ENCODE measurements at regions not wholly inside any gene's neighbourhood (a gene's known extent, or its start where the extent isn't known, plus 50 kb on each side); places are given as distances from the start of the nearest gene placed in this dataset.

DNA sequence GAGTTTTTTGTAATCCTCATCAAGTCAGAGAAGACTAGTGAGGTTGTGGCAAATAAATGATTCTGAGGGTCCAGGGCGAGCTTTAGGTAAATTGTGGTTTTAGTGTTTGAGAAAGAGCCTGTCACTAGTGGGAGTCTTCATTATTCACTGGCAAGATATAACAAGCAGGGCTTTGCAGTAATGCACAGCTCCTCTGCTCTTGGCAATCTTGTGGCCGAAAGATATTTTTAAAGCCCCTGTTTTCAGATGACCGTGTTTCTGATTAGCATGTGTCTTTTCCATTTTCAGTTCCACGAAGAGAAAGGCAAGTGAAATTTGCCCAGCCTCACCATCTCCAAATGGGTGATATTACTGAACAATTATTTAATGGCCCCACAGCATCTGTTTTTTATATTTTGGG is 154.0 kb upstream of the BCL6 start:
- TF ChIP-seq, protein P1, sequence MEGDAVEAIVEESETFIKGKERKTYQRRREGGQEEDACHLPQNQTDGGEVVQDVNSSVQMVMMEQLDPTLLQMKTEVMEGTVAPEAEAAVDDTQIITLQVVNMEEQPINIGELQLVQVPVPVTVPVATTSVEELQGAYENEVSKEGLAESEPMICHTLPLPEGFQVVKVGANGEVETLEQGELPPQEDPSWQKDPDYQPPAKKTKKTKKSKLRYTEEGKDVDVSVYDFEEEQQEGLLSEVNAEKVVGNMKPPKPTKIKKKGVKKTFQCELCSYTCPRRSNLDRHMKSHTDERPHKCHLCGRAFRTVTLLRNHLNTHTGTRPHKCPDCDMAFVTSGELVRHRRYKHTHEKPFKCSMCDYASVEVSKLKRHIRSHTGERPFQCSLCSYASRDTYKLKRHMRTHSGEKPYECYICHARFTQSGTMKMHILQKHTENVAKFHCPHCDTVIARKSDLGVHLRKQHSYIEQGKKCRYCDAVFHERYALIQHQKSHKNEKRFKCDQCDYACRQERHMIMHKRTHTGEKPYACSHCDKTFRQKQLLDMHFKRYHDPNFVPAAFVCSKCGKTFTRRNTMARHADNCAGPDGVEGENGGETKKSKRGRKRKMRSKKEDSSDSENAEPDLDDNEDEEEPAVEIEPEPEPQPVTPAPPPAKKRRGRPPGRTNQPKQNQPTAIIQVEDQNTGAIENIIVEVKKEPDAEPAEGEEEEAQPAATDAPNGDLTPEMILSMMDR (conservative IDR thresholded peaks at IDR 0.05; ENCODE audit: low read depth, low read length): no peak
- Histone ChIP-seq H3K4me2 (no peak overlapping the region), H3K79me2 (ENCODE audit: insufficient read depth, low read depth) (no peaks in the 10 kb centered on the region), H2AFZ (ENCODE audit: low read depth) (no peak overlapping the region), H3K9ac (no peak overlapping the region), H3K4me1 (ENCODE audit: low read depth, poor library complexity, severe bottlenecking) (no peaks in the 10 kb centered on the region), H3K4me3 (IDR thresholded peaks at IDR 0.05; ENCODE audit: insufficient read depth, low read depth, low read length) (no peak overlapping the region), H3K36me3 (ENCODE audit: insufficient read depth) (no peaks in the 10 kb centered on the region), H3K27me3 (ENCODE audit: insufficient read depth, low read depth) (no peaks in the 10 kb centered on the region), H3K27ac (no peak overlapping the region), H4K20me1 (ENCODE audit: insufficient read depth) (no peaks in the 10 kb centered on the region)

DNA sequence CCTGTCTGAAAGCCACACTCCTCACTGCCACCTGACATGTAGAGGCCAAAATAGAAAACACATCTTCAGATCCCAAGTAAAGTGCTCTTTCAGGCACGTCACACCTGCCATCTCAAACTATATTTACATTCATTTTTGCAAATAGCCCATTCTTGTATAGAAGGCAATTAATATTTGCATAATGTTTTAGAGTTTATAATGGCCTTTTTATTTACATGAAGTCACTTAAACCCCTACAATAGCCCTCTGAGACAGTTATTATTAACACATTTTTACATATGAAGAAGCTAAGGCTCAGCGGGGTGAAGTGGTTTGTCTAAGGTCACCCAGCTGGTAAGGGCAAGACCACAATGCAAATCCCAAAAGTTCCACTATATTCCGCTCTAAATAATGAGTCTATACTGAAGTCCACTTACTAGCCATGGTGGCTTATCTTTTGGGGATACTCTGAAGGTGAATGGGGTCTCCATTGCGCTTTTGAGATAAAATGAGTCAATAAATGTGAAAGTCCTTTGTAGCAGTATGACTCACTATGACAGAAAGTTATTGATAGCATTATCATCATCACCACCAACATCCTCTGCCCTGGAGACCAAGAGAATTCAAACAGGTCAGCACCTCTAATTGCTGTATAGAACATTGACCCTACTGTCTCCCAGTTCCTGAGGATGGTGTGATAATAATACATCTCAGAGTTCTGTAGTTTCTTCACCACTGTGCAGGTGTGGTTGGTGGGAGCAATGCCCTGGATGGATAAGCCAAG is 155.9 kb upstream of the BCL6 start:
- Histone ChIP-seq H2AFZ (ENCODE audit: low read depth) (no peak overlapping the region), H3K27me3 (ENCODE audit: insufficient read depth, low read depth) (no peaks in the 10 kb centered on the region), H3K9ac (no peak overlapping the region), H3K36me3 (ENCODE audit: insufficient read depth) (no peaks in the 10 kb centered on the region), H3K4me1 (ENCODE audit: low read depth, poor library complexity, severe bottlenecking) (no peaks in the 10 kb centered on the region), H4K20me1 (ENCODE audit: insufficient read depth) (no peaks in the 10 kb centered on the region), H3K4me3 (IDR thresholded peaks at IDR 0.05; ENCODE audit: insufficient read depth, low read depth, low read length) (no peak overlapping the region), H3K79me2 (ENCODE audit: insufficient read depth, low read depth) (no peaks in the 10 kb centered on the region), H3K4me2 (no peak overlapping the region), H3K27ac (no peak overlapping the region)
- TF ChIP-seq, protein P1 (conservative IDR thresholded peaks at IDR 0.05; ENCODE audit: low read depth, low read length): no peak

DNA sequence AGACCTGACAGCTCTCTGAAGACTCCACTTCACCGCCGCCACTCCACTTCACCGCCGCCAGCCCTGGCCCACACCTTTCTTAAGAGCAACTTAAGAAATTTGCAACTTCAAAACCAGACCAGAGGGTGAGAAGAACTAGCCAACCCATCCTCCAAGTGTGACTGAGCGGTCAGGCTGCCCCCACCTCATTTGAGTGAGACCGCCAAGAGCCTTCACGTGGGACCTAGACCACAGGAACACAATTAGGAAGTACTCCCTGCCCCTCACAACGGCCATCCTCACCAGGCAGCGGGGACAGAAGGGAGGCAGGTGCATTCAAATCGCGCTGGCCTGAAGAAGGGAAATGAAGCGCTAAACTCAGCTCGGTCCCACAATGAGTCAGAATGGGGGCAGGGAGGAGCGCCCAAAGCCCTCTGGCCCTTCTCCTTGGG is 156.8 kb upstream of the BCL6 start:
- Histone ChIP-seq H3K4me3 (IDR thresholded peaks at IDR 0.05; ENCODE audit: insufficient read depth, low read depth, low read length) (no peak overlapping the region), H3K79me2 (ENCODE audit: insufficient read depth, low read depth) (no peaks in the 10 kb centered on the region), H3K4me1 (ENCODE audit: low read depth, poor library complexity, severe bottlenecking) (no peaks in the 10 kb centered on the region), H3K4me2 (no peak overlapping the region), H3K27me3 (ENCODE audit: insufficient read depth, low read depth) (no peaks in the 10 kb centered on the region), H4K20me1 (ENCODE audit: insufficient read depth) (no peaks in the 10 kb centered on the region), H3K36me3 (ENCODE audit: insufficient read depth) (no peaks in the 10 kb centered on the region), H3K9ac (no peak overlapping the region), H2AFZ (ENCODE audit: low read depth) (no peak overlapping the region), H3K27ac (no peak overlapping the region)
- TF ChIP-seq, protein P1 (conservative IDR thresholded peaks at IDR 0.05; ENCODE audit: low read depth, low read length): no peak

DNA sequence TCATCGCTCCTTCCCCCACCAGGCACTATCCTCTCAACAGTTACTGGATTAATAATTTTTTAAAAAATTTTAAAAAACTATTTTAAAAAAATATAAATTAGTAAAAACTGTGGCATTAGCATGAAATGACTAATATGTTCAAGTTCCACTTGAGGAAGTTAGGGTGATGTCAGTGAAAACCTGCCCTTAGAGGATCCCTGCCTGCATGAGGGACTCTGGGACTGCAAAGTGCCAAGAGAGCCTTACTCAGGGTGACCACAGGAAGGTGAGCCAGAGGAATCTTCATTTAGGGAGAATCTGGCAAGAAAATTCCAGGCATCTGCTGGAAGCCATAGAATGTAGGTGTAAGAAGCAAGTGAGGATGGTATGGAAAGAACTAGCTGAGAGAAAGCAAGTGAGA is 157.7 kb upstream of the BCL6 start:
- Histone ChIP-seq H4K20me1 (ENCODE audit: insufficient read depth) (no peaks in the 10 kb centered on the region), H3K4me1 (ENCODE audit: low read depth, poor library complexity, severe bottlenecking) (no peaks in the 10 kb centered on the region), H3K9ac (no peak overlapping the region), H3K4me2 (no peak overlapping the region), H3K27me3 (ENCODE audit: insufficient read depth, low read depth) (no peaks in the 10 kb centered on the region), H3K79me2 (ENCODE audit: insufficient read depth, low read depth) (no peaks in the 10 kb centered on the region), H2AFZ (ENCODE audit: low read depth) (no peak overlapping the region), H3K36me3 (ENCODE audit: insufficient read depth) (no peaks in the 10 kb centered on the region), H3K27ac (no peak overlapping the region), H3K4me3 (IDR thresholded peaks at IDR 0.05; ENCODE audit: insufficient read depth, low read depth, low read length) (no peak overlapping the region)
- TF ChIP-seq, protein P1 (conservative IDR thresholded peaks at IDR 0.05; ENCODE audit: low read depth, low read length): no peak
